ENCODE measurements at regions not wholly inside any gene's neighbourhood (a gene's known extent, or its start where the extent isn't known, plus 50 kb on each side); places are given as distances from the start of the nearest gene placed in this dataset.

- TF ChIP-seq CTCF (conservative IDR thresholded peaks at IDR 0.05; ENCODE audit: low read length), result no peak
- no peak for TF ChIP-seq EZH2phosphoT487 (IDR thresholded peaks at IDR 0.05; ENCODE audit: borderline replicate concordance)
Observed at GRCh38 chr9:75440914-75441313, 352.6 kb downstream of the OSTF1 start.

All from Loucy (cell line).